ENCODE measurements at regions not wholly inside any gene's neighbourhood (a gene's known extent, or its start where the extent isn't known, plus 50 kb on each side); places are given as distances from the start of the nearest gene placed in this dataset.

DNA sequence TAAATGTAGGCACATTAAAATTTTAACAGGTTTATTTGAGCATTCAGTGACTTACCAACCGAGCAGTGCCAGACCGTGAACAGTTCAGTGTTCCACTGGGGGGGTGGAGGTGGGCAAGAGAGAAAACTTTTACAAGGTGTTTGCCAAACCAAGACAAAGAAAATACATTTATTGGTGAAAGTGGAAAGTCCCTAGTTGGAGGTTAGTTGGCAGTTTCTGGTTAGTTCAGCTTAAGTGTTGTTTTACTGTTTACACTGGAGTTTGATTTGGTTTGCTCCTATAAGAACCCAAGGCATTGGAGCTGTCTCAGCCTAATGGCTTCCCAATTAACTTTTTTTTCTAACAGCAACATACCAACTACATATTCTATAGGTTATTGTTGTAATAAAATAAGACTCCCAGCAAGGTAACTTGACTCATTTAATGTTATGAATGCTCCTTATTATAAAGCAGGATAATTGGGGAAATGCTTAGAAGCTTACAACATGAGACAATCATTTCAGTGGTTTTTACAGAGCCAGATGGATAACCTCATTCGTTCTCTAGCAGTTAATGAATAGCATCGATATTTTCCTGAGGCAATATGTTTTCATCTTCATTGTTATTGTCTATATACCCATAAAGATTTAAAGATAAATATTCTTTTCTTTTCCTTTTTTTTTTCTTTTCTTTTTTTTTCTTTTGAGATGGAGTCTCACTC is 115.8 kb downstream of the ETNK1 start:
- DNase-seq (ENCODE audit: low read depth in 2 of 2), result no peak

DNA sequence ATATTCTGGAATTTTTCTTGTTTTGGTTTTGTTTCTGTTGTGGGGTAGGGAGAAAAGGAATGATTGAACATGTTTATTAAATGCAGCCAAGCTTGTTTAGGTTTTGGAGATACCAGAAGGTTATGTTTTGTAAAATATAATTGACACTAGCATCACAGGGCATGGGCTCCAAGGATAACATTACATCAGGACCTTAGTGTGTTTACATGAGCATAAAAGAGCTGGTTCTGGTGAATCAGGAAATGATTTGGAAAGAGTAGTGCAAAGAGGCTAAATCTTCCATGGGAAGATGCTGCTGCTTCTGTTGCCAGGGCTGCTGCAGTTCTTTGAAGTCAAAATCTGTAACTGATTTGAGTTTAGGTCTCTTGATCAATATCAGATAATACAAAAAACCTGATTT is 118.7 kb downstream of the ETNK1 start:
- no peak for DNase-seq (ENCODE audit: low read depth in 2 of 2)

DNA sequence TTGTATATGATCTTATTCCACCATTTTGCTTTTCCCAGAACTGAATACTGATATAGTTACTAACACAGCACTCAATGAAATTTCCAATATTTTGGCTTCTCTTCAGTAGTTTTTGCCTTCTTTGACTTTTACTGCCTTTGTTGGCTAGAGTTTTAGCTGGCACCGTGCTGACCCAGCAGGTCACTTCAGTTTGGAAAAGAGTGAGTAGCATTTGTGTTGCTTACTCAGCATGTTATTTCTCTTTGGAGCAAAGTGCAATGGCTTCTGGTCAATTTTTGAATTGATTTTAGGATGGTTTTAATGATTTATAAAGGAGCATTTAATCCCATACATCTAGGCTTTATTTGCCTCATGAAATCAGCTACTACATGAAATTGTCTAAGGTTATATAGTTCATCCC is 119.2 kb downstream of the ETNK1 start:
- DNase-seq (ENCODE audit: low read depth in 2 of 2), result no peak

DNA sequence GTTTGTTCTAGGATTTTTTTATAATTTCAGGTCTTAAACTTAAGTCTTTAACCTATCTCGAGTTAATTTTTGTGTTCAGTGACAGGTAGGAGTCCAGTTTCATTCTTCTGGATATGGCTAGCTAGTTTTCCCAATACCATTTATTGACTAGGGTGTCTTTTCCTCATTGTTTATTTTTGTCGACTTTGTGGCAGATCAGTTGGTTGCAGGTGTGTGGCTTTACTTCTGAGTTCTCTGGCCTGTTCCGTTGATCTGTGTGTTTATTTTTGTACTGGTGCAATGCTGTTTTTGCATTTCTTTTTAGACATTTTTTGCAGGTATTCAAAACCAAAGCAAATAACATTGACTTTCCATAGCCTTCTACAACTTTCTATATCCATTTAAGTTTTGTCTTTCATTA is 121.7 kb downstream of the ETNK1 start:
- DNase-seq (ENCODE audit: low read depth in 2 of 2), result no peak

DNA sequence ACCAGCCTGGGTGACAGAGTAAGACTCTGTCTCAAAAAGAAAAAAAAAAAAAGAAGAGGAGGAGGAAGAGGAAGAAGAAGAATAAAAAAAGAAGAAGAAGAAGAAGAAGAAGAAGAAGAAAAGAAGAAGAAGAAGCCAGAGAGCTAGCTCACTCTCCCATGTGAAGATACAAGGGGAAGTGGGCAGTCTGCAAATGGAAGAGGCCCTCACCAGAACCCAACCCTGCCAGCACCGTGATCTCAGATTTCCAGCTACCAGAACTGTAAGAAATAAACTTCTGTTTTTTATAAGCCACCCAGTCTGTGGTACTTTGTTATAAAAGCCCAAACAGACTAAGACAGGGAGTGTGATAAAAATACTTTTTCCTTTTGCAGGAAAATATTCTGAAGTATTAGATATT is 130.7 kb downstream of the ETNK1 start:
- DNase-seq (ENCODE audit: low read depth in 2 of 2), result no peak

DNA sequence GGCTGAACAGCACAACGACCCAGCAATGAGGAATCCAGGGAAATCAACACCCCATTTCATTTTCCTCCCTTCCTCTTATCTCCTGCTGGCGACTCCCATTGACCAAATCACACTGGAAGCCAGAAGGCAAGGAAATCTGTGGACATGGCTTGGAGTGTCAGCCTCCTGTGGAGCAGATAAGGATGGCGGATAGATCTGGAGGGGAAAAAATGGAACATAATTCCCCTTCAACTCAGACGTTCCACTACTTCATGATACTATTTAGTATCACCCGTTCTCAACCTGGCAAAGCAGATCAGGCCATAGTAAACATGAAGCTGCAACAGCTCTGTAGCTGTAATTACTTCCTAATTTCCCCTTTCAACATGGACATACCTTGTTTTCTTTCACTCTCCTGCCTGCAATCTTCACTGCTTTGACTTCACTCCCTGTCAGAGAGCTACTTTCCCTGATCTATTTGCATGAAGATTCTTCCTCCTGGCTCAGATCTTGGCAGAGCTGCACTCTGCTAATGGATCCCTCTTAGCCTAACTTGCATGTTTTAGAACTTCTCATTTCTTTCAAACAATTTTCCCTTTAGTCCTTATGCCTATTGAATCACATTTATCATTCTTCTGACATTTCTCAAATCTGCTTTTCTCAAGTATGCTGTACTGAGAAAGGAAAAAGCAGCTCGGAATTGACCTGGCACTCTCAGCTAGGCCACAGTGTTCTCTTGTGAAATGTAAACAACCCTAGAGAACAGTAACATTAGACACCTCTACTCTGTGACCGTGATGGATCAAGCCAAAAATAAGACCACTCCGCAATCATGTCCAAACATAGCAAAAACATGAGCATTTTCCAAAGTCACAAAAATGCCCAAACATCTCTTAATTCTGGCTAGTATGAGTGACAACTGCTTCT is 135.1 kb downstream of the ETNK1 start:
- no peak for DNase-seq (ENCODE audit: low read depth in 2 of 2)

DNA sequence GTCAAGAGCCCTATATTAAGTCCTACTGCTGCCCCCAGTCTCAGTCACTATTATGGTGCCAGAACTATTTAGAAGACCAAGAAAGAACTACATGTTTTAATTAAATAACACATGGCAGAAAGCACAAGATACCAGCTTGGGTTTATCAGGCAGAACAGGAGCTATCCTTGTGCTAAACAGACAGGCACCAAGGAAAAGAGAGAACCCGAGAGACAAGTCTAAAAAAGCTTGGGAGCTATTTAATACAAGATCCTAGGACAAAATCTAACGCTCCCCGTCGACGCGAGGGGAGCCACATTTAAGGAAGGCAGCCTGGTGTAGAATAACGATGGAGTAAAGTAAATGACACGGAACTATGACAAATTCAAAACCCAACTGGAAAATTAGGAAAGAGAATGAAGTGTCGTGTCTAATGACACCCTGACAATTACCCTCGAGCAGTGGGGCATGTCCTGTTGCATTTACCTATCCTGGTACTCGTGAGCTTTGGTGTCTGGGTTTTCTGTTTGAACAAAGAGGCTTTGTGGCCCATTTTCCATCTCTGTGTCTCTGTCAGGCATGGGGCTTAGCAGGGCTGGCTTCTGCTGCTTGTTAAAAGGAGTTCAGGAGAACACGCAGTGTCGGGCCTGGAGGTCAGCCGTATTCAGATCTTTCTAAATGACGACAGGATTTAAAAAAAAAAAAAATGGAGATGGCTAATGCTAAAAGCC is 140.6 kb downstream of the ETNK1 start:
- DNase-seq (ENCODE audit: low read depth in 2 of 2), result no peak

DNA sequence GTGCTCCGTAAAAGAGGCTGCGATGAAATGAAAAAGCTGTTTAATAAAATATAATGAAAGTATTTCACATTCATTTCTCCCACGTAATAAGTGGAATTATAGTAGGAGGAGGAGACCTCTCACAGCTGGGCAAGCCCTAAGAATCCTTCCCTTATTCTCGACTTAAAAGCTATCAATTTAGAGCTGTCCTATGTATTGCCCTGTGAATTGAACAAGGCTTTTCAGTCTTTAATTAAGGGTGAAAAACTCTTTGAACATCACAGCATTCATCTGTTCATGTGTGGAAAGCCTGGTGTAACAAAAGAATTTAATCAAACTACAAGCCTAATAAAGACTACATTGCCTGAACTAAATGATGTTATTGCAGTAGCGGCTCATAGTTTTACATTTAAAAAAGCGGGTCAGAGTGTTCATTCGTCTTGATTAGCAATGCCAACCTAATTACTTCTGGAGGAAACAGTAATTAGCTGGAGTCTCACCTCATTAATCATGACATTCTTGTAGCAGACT is 142.0 kb downstream of the ETNK1 start:
- no peak for DNase-seq (ENCODE audit: low read depth in 2 of 2)

DNA sequence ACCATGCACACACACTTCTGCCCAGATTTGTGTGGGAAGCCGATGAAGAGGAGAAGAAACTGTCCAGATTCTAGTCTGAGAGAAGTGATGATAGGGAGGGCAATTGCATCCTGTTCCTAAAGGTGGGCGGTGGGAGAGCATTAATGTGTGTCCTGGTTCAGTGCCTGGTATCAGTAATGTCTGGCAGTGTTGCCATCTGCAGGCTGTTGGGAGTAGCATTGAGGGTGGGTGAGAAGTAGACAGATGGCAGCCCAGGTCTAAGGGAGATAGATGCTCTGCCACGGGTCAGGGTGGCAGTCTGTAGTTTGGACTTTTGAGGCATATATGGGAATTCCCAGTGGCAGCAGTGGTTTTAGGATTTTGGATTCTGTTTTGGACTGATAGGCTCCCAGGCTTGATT is 156.4 kb downstream of the ETNK1 start:
- DNase-seq (ENCODE audit: low read depth in 2 of 2), result no peak

DNA sequence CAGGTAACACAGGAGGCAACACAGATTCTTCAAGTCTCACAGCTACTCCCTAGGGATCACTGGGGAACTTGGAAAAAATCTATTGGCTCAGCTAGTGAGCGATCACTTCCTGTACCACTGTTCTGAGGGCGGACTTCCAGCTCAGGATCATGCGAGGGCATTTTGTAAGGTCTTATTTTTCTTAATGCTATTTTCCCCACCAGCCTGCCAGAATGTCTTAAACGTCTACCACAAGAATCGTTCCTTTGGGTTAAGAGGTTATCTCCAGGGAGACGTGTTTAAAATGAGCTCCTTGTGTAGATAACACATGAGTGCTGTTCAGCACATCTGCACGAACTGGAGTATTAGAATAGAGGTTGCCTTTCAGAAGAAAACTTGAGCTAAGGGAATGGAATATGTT is 162.6 kb downstream of the ETNK1 start:
- DNase-seq (ENCODE audit: low read depth in 2 of 2), result no peak

DNA sequence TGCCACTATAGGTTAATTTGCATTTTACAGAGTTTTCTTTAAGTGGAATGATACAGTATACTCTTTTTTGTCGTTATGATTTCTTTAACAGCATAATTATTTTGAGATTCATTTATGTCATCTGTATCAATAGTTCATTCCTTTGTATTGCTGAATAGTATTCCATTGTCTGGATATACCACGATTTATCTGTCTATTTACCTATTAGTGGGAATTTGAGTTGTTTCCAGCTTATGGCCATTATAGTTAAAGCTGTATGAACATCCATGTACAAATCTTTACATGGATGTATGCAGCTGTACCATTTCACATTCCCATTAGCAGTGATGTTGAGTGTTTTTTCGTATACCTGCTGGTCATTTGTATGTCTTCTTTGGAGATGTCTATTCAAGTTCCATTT is 163.9 kb downstream of the ETNK1 start:
- DNase-seq (ENCODE audit: low read depth in 2 of 2), result no peak

DNA sequence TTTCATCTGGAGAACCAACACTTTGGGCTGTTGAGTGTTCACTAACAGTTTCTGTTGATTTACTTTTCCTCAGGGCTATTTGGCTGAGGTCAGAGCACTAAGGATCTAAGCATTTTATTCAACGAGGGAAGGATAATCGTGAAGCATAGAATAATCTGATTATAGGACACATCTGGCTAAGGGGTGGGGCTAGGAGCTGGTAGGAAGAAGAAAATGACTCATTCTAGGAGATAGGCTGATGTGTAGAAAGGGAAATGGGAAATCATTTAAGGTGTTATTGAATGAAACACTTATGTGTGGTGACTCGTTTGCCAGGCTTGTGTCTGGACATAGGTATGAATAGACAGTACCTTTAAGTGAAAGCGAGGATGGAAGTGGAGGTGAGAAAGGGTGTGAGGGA is 167.2 kb downstream of the ETNK1 start:
- DNase-seq (ENCODE audit: low read depth in 2 of 2), result no peak

DNA sequence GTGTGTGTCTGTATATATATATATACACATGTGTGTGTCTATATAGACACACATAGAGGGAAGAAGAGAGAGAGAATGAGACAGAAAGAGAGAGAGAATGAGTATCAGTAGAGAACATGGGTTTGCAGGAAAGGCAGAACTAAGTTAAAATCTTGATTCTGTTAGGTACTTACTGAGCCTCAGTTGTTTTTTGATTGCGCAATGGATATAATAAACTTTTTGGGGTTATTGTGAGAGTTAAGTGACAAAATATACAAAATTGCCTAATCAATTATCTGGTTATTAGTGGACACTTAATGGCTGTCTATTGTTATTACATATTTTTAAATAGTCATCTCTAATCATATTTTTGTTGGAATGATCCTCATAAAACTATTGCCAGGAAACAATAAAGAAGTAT is 169.0 kb downstream of the ETNK1 start:
- DNase-seq (ENCODE audit: low read depth in 2 of 2), result no peak

DNA sequence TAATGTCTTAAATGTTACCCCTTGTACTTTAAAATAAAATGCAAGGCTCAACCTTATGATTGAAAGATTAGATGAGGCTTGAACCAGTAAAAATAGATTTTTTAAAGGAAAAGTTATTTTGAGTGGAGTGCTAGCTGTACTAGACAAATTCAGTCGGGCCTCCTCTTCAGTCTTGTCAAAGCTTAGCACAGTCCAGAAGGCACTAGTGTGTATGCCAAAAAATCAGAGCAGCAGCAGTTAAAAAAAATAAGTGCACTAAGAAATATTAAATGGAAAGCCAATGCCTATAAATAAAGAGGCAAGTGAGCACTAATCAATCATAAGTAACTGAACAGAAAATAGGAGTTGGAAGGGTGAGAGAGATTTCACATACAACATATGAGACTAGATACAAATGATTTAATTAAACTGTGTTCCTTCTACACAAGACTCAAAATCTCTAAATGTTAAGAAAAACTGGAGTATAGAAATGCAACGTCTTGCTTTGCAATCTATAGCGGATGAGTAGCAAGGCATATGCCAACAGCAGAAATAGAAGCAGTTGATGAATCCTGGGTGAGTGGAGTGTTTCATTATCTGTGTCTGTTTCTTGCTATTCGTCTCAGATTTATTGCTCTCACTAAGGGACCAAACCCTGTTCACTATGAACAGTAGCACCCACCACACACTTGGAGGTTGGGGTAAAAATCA is 172.1 kb downstream of the ETNK1 start:
- DNase-seq (ENCODE audit: low read depth in 2 of 2), result no peak

DNA sequence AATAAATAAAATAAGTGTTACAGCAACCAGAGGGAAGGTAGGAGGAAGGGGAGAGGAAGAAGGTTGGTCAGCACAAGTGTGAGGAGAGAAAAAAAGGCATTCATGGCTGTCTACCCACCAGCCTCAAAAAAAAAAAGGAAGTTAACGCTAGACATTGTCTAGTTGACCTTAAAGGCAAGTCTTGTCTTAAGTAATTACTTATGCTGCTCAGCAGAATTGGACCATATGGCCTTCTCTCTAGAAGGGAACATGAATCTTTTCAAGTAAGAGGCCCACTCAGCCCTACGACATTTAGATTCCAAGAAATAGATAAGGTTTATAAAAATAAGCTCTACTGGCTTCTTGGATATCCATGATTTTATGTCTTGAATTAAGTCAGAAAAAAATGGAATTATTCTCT is 172.7 kb downstream of the ETNK1 start:
- DNase-seq (ENCODE audit: low read depth in 2 of 2), result no peak

DNA sequence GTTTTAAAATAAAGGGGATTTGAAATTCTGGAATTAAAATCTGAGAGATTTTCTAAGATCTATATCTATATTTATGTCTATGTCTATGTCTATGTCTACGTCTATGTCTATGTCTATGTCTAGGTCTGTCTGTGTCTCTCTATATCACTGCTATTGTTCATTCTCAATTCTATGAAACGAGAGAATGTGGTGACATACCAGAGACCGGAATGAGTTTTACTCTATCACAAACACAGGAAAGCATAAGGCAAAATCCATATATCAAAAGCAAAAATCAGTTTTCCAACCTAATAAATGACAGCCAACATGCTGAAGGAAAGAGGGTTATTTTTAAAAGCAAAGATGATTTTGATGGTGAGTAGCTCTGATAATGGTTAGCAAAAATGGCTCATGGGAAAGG is 173.1 kb downstream of the ETNK1 start:
- DNase-seq (ENCODE audit: low read depth in 2 of 2), result no peak

DNA sequence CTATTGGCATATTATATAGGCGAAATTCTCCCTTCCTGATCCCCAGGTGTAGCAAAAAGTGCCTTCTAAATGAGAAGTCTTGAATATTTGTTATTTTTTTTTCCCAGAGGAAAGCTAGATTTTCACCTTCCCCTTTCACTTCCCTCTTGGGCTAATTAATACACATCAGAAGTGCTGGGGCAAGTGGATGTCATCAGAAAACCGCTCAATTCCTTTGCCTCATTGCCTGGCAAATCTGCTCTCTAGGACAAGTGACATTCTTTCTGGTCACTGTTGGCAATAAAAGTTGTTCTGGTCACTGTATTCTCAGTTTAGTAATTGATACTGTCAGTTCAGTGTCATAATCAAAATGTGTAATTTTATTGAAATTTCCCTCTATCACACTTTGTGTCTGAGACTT is 174.5 kb downstream of the ETNK1 start:
- DNase-seq (ENCODE audit: low read depth in 2 of 2), result no peak

DNA sequence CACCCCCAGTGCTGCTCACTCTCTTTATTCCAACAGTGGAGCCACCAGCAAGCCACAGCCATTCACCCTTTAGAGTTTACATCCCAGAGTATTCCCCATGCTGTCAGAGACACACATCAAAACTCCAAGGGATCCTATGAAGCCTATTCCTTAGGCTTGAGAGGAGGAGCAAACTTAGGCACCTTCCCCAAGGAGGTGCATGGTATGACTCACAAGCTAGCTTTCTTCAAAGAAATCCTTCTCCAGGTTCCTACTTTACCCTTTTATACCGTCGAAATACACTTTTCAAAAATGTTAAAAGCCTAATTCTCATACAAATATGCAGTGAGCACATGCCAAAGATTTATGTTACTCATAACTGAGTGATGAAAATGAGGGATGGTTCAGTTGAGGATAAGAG is 175.4 kb downstream of the ETNK1 start:
- DNase-seq (ENCODE audit: low read depth in 2 of 2), result no peak

DNA sequence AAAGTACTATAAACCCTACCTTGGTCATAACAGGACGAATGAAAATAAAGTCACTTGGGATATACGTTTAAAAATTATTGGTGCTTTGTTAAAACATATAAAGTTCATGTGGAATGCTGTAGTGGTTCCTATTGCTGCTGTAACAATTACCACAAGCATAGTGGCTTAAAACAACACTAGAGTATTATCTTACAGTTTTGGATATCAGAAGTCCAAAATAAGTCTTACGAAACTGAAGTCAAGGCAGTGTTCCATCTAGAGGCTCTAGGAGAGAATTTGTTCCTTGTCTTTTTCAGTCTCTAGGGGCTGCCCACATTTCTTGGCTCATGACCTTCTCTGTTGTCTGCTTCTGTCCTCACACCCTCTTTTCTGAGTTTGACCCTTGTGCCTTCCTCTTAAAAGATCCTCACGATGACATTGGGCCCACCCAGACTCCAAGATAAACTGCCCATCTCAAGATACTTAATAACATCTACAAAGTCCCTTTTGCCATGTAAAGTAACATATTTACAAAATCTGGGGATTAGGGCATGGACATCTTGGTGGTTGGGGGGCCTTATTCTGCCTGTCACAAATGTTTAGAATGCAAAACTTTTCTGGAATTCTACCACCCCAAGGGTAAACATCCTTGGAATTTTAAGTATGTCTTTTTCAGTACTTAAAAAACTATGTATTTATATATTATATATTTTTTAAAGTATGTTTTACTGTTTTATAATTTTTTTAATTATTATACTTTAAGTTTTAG is 178.1 kb downstream of the ETNK1 start:
- no peak for DNase-seq (ENCODE audit: low read depth in 2 of 2)

DNA sequence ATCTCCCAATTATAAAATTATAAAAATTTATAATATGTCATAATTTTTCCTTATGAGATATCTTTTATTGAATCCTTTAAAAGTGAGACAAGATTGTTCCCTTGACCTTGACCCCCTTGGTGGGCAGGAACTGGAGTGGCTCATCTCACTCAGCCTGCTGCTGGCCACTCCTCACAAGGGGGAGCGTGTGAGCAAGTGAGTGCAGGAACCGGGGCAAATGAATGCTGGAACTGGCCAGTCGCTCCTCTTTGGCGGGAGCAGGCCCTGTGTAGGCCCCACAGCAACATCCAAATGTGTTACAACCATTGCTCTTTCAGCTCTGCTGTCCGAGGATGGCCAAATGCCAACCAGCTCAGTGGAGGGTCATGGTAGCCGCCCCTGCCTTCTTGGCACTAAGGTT is 178.8 kb downstream of the ETNK1 start:
- DNase-seq (ENCODE audit: low read depth in 2 of 2), result no peak

DNA sequence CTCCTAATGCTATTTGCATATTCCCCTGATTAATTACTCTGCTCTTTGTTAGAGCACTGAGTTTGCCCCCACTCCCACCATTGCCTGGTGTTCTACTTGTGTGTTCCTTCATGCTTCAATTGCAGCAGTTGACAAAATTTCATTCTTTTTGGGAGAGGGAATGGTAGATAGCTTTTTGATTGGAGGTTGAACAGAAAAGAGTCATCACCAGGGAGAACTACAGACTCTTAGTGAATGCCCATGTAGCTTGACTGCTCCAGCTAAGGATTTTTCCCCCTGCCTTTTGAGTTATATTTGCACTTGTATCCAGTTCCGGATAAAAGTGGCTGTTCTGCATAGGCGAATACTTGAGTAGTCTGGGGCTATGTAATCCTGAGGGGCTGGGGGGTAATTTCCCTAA is 183.9 kb downstream of the ETNK1 start:
- no peak for DNase-seq (ENCODE audit: low read depth in 2 of 2)
